CMK (cell line): ENCODE measurements at regions not wholly inside any gene's neighbourhood (a gene's known extent, or its start where the extent isn't known, plus 50 kb on each side); places are given as distances from the start of the nearest gene placed in this dataset.
"Not testable (repeated sequence)": the region's sequence is repeated elsewhere in the genome, so short reads cannot be mapped to it uniquely, and the experiment has no call there.

Experiments
- DNase-seq: peaks from one replicate; pipeline ENCODE4 v3.0.0-alpha.2; 2010; ENCODE audit warnings: low read depth

DNA sequence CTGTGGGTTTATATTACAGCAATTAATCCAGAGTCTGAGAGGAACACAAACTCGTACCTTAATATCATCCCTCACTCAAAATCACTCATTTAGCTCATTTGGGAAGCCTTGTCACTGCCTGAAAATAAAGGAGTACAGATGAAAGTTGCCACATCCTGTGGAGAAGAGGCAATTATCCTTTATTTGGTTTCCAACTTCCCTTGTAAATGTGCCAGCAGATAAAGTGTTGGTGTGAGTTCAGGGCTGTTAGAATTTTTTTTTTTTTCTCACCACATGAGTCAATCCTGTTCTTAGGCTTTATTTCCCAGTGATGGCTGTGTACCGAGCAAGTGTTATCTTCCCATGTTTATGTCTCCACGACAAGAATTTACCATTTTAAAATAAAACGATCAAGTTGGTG, 99.0 kb upstream of the SMIM30 start:
- DNase-seq = no peak

DNA sequence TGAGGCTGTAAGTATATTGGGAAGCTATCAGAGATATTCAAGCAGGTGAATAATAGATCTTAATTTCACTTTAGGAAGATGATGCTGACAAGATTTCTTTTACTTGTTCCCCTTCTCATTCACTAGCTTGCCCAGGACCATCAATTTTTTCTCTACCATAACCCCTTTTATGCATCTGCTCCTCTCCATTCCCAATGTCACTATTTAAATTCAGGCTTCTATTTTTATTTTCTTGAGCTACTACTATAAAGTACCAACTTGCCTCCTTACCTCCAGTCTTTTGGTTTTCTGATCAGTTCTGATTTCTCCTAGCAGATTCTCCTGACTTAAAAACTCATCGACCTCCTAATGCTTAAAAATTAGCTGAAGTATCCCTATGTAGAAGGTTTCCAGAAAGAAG, 97.7 kb upstream of the SMIM30 start:
- DNase-seq = no peak

DNA sequence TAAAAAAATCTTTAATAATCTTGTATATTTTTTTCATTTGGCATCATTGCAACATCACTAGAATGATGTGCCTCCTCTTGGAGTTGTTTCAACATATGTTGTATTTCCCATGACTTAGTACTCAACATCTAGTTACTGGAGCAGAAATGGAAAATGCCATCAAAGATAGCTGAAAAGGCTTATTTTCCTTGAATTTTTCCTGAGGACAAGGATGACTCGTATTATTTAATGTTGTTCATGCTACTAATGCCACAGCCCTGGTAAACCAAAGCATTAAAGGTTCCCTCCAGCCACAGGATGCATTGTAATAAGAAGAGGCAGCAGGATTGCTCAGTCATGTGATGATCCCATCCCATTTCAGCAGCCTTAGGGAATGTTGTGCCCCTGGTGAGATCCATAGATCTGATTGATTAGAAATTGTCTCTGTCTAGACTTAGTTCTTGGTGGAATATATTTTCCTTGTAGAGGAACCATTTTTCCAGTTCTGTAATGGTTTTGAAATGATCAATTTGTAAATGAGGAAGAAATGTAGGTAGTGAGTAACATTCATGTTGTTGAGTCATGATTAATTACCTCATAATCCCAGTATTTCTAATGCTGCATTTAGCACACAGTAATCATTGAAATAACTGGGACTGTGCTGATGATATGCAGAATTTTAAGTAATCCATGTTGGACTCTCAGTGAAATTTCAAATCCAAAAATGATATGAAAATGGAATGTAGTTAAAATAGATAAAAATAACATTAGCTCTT, 91.3 kb upstream of the SMIM30 start:
- no peak for DNase-seq

DNA sequence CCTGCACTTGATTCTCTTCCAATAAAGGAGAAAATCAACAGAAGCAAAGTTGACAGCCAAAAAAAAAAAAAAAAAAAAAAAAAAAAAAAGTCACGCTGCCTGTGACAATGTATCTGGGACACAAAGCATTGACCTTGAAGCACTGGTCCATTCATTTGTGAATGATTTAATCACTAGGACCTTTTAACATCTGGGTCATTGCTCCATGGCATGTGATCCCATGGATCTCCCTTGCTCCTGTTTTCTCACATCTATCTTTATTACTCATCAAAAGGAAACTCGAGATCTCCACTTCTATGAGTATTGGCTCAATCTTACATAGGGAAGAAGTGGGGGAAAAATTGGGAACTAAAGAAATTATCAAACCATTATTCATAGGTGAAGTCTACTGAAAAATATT, 89.6 kb upstream of the SMIM30 start:
- no peak for DNase-seq

- DNase-seq = no peak
Measured at GRCh38 chr7:113207441-113207840, 89.1 kb upstream of the SMIM30 start.

DNA sequence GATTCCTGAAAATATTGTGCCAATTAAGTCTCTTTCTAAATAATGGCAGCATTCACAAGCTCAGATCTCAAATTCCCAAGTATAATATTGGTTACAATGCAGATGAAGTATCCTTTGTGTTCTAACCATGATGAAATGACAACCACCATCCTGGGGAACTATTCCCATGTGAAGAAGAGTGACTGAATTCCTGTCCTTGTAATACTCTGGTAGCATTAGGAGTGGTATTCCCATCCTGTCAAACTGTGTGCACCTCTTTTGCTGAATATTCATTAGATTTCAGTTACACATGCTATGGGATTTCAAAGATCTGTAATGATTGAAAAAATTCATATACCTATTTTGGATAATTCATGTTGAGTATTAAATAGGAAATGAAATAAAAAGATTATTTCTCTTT, 86.1 kb upstream of the SMIM30 start:
- DNase-seq = no peak

DNA sequence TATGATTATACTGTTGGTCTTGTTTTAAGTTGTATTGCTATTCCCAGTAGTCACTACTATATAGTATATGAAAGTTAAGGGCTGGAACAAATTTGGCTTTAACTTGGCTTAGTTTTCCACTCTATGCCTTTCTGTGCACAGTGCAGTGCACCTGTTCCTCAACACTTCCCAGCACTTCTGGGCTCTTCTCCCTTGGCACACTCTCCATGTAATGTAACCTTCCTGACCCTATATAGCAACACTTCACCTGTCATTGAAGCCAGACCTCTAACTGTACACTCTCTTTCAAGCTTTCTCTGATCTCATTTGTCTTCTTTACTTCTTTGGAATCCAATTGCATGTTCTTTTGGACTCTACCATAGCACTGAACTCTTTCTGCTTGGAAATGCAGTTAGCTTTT, 83.9 kb upstream of the SMIM30 start:
- no peak for DNase-seq

- DNase-seq = no peak
Measured at GRCh38 chr7:113200281-113200680, 81.9 kb upstream of the SMIM30 start.

DNA sequence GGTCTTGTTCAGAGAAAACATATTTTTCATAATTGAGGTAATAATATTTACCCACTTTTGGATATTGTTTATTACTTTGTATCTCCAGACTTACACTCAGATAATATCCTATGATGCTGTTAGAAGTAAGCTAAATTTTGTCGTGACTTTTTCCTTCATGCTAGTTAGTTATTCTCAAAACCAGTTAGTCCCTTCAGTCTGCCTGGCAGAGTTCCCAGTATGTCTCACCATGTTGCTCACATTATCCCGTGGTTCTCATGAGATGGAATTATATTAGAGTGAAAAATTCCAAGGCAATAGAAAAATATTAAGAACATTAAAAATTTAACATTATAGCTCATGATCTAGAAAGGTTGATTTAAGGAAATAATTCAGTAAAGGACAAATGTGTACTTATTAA, 81.5 kb upstream of the SMIM30 start:
- no peak for DNase-seq

GRCh38 chr7:113199136-113199535, 80.8 kb upstream of the SMIM30 start:
- no peak for DNase-seq

DNA sequence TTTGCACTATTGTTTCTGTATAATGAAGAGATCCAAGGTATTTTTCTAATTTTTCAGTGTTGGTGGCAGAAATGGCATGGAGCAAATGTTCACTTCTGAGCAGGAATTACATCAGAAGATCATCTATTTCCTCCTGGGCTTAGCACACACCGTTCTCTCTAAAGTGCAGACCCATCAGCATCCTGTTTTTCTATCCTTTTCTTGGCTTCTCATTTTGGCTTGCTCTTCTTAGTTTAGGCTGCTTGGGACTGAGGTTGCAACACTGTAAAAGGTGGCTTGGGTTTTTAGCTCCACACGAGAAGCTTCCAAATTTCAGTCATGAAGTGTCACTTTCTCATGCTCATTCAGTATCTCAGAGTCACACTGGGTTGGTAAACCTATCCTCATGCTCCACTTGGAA, 79.9 kb upstream of the SMIM30 start:
- DNase-seq = no peak

DNA sequence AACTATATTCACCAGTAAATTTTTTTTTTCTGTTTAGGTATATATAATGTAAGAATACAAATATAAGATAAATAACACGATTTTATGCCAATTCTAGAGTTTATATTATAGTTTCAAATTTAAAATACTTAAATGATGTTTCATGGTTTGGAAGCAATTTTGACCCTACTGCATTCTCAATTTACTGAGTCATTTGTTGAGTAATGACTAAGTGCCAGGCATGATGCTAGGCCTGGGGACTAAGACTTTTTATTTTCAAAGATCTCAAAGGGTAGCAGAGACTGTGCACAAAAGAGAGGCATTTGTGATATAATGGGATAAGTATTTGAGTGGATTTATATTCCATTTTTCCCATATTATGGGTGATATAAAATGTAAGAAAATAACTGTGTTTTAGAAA, 78.9 kb upstream of the SMIM30 start:
- no peak for DNase-seq

DNA sequence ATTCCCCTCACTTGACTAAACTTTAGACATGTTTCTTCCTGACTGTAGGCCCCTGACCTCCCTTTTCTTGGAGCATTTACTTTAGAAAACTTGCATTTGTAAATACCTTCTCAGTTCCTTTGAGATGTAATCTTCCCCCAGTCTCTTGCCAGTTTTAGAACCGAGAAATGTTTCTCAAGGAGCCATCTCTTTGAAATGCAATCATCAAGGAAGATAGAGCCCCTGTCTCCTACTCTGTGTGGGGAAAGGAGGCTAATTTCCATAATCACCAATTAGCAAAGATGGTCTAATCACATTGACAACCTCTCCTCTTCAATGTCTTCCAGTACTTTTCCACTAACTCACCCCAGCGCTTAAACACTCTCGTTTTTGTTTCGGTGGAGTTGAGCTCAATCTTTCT, 70.0 kb upstream of the SMIM30 start:
- DNase-seq = no peak

DNA sequence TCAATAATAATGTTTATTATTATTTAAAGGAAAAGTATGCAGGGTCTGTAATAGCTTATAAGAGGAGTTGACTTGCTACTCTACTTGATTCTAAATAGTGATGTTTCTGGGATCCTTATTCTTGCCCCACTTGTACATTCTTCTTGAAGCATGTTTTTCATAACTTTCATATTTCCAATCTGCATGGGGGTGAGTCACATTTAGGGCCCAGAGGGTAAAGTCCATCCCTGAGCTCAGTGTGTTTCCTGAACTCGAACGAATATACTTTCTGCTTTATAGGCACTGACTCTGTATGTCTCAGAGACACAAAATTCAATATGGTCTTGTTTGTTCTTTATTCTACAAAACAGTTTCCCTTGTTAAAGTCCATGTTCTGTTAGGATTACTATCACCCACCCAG, 61.0 kb upstream of the SMIM30 start:
- no peak for DNase-seq

DNA sequence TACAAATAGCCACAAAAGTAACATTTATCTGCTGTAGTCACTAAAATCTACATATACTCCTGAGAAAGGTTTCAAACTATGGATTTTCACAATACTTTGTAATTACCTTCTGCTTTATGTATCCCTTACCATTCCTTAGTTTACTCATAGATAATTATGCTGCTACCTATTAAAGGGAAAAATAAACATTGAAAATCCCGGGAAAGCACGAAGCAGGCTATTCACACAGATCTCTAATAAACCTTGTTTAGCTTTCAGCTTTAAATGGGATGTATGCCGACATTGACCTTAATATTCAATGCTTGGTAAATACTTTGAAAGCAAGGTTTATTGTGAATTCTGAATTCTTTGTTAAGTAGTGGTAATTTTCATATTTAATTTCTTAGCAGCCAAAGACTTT, 58.5 kb upstream of the SMIM30 start:
- DNase-seq = no peak

DNA sequence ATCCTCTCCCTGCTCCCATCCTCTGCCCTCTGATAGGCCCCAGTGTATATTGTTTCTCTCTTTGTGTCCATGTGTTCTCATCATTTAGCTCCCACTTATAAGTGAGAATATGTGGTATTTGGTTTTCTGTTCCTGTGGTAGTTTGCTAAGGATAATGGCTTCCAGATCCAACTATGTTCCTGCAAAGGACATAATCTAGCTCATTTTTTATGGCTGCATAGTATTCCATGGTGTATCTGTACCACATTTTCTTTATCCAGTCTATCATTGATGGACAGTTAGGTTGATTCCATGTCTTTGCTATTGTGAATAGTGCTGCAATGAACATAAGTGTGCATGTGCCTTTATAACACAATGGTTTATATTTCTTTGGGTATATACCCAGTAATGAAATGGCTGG, 57.8 kb upstream of the SMIM30 start:
- DNase-seq = not testable (repeated sequence)

GRCh38 chr7:113175525-113176104, 57.3 kb upstream of the SMIM30 start:
- DNase-seq = no peak

DNA sequence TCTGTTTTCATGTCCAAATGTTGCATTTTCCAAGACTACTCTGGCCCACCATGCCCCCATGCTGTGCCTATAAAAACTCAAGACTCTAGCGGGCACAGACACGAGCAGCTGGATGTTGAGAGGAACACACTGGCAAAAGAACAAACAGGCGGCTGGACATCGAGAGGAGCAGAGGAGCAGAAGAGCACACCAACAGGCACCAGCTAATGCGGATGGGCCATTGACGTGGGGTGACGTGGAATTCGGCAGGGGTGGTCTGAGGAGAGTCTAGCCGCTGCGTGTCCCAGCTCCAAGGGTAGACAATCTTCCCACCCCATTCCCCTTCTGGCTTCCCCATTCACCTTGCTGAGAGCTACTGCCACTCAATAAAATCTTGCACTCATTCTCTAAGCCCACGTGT, 54.4 kb upstream of the SMIM30 start:
- DNase-seq = no peak

- no peak for DNase-seq
Measured at GRCh38 chr7:113170591-113170990, 52.2 kb upstream of the SMIM30 start.
